ENCODE measurements at regions not wholly inside any gene's neighbourhood (a gene's known extent, or its start where the extent isn't known, plus 50 kb on each side); places are given as distances from the start of the nearest gene placed in this dataset.

DNA sequence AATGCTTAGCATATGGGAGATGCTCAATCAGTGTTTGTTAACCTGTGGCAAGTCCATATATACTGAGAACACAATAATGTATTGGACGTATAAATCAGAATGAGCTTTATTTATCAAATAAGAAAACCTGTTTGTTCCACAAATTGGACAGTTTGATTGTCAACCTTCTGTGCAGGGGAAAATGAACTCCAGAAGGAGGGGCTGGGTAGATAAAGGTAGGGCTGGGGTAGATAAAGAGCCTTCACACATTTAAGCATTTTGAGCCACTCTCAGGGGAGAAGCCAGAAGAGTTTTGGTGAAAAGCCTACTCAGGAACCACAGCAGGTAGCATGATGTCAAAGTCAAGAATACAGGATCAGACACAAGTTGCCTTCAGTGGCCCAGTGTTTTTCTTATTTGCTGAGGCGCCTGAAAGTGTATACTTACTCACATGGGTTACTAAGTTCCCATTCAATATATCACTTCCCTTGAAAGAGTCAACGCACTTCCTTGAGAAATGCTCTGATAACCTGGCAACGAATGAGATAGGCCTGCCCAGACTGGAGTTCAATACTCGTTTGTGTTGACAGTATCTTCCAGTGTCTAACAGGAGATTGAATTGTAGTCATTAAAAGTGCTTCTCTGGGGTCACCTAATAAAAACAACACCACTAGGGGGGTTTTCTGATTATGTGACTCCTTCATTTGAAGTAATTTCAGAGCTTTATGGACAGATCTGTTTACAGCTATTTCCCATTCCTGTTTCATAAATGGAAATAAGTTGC lies 263.9 kb upstream of the CITED2 start:
- DNase-seq = no peak

DNA sequence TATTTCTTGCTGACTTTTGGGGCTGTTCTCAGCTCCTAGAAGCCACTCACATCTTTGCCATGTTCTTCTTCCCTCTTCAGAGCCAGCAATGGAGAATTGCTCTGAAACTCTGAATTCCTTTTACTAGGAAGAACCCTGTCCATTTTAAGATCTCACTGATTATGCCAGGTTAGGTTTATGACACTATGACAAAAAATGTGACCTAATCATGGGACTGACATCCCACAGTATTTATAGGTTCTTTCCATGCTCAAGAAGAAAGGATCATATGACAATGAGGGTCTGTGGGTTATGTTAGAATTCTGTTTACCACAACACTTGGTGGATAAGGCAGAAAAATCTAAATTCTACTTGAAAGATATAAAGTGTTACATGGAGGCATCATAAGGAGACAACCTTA lies 263.3 kb upstream of the CITED2 start:
- DNase-seq = no peak

DNA sequence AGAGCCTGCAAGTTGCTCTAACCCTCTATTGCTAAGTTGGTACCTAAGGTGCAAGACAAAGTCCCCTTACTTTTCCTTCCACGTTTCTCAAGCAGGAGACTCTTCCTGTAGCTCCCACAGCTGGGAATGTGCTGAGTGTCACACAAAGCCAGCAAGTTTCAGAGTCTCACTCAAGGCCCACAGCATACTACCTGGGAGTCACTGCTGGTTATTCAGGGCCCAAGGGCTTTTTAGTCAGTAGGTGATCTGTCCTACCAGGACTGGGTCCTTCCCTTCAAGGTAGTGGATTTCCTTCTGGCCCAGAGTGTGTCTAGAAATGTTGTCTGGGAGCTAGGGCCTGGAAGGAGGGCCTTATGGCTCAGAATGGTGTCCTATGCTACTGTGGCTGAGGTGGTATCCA lies 261.9 kb upstream of the CITED2 start:
- no peak for DNase-seq

DNA sequence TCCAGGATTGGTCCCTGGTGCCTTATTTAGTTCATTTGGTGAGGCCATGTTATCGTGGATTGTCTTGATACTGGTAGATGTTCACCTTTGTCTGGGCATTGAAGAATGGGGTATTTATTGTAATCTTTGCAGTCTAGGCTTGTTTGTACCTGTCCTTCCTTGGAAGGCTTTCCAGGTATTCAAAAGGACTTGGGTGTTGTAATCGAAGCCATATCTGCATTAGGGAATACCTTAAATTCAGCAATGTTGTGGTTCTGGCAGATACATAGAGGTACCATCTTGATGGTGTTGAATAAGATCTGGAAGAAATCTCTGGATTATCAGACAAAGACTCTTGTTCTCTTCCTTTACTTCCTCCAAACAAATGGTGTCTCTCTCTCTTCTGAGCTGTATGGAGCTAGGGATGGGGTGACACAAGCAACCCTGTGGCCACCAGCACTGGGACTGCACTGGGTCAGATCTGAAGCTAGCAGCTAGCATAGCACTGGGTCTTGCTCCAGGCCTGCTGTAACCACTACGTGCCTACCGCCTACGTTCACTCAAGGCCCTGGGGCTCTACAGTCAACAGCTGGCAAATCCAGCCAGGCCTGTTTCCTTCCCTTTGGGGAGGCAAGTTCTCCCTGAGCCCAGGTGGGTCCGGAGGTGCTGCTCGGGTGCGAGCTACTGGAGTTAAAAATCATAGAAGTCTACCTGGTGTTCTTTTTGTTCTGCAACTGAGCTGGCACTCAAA lies 261.1 kb upstream of the CITED2 start:
- no peak for DNase-seq

DNA sequence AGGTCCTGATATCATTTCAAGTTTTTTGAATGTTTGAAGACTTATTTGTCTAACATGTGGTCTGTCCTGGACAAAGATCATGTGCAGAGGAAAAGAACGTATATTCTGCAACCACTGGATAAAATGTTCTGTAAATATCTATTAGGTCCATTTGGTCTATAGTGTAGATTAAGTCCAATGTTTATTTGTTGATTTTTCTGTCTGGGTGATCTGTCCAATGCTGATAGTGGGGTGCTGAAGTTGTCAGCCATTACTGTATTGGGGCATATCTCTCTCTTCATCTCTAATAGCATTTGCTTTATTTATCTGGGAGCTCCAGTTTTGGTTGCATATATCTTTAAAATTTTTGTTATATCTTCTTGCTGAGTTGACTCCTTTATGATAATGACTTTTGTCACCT lies 258.4 kb upstream of the CITED2 start:
- no peak for DNase-seq

DNA sequence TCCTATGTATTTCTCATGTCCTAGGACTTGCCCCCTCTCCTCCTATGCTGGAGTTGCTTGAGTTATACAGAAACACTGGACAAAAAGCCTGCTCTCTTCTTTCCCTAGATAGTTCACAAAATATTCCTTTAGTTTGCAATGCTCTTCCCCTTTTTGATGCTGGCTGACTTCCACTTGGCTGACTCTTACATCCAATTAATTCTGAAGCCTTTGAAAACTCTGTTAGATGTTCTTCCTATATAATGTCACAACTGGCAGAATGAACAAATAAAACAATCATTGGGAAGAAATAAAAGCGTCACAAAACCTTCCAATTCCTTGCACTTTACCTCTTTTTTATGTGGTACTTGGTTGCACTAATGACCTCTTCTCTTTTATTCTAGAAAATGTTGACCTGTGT lies 253.8 kb upstream of the CITED2 start:
- no peak for DNase-seq

DNA sequence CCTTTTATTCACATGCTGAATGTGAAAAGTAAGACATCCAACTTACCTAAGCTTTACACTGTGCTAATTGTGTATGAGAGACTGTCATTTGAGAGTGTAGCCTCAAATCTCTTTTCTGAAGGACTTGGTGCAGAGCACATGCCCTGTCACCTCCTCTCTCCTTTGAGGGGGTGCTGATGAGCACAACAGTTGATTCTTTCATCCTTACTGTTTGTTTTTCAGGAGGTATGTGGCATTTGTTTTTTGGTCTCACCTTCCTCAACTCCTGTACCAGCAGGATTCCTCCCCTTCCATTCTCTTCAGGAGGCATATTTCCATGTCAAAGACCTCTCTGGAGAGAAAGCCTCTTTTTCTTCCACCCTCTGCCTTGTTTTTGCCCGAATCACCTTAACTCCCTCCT lies 252.6 kb upstream of the CITED2 start:
- no peak for DNase-seq

DNA sequence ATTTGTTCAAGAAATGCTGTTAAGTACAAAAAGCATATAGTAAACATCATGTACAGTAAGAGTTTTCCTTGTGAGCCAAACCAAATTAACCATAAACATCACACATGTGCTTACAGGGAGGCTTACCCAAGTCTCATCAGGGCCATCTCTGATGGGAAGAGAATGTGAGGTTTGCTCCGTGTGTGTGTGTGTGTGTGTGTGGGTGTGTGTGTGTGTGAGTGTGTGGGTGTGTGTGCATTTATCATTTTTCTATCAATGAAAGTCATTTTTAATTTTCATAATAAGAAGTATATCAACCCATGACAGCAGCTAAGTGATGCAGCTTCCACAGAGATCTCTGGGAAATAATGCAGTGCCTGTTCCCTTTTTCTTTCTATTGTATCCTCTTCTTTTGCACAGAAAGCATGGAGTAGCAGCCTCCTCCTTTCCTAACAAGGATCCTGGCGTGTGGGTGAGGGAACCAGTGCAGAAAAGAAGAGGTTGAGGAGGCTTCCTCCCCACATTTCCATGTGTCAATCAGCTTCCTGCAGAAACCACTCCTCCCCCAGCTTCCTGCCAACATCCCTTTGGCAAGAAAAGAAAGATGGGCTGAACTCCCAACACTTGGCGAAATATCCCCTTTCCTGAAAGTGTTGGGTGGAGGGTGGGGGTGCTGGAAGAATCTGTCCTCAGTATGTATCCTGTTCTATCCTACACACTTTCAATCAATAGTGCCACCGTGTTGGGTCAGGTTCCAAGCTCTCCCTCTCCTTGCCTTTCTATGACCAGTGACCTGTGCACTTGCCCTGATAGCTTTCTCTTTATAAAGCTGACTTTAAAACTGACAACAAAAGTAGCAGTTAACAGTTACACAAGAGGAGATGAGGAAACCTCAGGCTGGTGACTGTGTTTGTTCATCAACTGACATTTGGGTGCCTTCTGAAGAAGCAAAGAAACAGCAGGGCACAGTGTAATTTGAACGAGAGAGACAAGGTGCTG lies 251.8 kb upstream of the CITED2 start:
- DNase-seq = no peak

DNA sequence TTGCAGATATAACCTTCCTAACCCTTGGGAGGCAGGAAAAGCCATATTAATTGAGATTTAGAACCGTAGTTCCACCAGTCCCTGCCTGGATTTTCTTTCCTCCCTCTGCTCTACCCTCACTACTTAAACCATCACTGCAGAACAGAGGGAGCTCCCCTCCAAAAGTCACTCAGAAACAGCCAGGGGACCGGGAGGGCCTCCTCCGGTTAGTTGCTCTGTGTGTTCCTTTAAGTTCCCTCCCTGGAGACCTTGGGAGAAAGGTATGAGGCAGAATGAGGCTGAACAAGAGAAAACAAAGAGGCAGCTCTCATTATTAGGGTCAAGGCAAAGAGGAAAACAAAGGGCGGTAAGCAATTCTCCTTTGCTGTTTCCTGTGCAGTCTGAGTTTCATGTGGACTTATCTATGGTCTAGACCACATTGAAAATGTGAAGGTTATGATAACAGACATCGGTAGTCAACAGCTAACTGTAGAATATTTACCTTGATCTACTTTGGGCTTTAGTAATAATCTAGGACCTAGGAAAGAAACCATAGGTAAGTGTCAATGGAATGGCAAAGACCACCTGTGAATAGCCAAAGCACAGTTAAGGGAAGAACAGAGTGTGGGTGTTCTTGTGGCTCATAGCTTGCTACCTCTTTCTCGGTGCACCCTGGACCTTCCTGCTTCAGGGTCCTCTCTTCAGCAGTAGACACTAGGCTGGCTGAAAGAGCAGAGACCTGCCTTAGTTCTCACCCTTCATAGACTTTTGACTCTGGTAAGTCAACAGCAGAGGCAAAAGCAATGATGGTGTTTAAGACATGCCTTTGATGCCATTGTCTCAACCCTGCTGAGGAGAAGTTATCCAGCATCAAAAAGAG lies 250.9 kb upstream of the CITED2 start:
- no peak for DNase-seq

DNA sequence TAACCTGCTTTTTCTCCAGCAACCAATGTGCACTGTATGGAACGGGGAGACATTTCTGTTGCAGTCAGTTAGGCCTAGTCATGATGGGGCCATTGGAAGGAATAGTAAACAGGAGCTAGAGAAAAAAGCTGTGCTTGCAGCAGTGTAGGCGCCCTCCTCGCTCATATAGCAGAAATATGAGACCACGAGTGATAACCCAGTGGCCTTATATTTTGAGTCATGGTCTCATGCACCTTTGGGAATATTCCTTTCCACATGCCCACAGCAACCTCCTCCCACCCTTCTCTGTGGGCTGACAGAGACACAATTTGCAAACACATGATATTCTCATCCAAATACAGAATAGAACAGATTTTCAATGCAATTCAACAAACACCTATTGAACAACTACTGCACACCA lies 248.9 kb upstream of the CITED2 start:
- no peak for DNase-seq

DNA sequence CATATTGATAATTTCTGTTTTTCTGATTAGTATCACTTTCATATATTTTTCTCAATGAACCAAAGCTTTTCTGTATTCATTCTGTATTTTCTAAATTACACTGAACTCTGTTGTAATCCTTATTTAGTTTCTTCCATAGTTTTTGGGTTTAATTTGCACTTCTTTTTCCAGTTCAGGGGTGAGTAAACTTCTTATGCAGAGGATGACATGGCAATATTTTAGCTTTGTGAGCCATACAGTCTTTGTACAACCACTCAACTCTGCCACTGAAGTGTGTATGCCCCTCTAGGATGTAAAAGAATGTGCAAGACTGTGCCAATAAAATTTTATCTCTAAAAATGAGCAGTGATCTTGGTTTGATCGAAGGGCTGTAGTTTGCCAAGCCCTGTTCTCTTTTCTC lies 239.0 kb upstream of the CITED2 start:
- no peak for DNase-seq

DNA sequence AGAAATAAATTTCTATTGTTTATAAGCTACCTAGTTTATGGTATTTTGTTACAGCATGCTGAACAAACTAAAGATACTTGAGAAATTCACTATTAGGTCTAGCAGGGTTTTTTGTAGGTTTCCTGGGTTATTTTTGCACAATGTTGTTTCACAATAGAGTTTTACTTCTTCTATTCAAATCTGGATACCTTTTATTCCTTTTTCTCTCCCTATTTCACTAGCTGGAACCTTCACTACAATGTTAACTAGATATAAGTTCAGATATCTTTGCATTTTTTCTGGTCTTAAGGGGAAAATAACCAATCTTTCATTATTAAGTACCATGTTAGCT lies 237.7 kb upstream of the CITED2 start:
- DNase-seq = no peak

DNA sequence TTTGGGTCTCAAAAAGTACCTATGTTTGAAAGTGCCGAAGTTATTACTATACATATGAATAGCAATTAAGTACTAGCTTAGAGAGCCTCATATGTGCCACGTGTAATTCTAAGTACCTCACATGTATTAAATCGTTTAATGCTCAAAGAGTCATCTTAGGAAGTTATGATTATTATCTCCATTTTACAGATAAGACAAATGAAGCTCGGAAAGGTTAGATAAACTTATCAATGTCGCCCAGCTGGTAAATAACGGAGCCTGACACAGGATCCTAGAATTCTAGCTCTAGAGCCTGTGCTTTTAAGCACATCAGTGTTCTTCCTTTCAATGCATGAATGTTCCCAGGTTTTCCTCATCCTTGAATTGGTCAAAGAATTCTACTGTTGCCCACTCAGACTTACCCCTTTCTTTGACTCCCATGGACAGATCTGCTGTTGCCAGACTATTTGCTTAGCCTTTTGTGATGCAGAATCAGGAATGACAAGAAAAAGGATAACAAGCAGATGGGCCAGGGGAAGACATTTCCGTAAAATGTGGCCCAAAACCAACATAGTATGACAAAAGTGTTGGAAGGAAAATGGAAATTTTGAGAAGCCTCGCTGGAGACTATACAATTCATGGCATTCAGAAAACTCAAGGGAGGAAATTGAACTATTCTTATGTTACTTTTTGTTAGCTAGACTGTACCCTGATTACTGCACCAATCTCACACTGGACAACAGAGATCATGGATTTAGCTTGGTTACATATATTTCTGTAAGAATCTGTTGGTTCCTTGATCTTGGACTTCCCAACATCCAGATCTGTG lies 237.1 kb upstream of the CITED2 start:
- DNase-seq = no peak

DNA sequence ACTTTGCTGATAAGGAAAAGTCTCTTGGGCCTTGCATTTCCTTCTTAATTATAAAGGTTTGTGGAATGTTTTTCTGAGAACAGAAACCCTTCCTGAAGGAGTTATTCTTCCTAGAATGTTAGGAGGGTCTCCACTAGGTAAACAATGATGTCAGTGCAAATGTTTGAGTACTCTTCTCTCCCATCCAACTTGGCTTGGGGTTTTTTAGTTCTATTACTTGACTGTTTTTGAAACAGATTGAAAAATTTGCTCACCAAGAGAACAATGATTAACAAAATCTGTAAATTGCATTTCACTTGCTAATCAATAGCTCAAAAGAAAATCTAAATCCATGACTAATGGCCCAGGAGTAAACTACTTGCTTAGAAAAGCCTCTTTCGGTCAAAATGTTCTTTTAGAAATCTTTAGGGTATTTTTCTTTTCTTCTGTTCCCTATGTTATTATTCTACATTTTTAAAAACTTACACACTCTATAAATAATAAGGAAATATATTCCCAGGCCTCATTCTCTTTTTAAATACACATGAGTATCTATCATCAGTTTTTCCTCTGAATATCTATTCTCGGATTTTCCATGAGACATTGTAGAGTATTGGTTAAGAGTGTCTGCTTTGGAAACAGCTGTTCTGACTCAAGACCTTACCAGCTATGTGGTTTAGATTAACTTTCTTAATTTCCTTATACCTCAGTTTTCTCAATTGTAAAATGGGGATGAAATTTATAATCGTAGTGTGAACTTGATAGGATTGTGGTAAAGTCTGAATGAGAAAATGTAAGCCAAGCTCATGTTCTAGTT lies 234.2 kb upstream of the CITED2 start:
- DNase-seq = no peak

DNA sequence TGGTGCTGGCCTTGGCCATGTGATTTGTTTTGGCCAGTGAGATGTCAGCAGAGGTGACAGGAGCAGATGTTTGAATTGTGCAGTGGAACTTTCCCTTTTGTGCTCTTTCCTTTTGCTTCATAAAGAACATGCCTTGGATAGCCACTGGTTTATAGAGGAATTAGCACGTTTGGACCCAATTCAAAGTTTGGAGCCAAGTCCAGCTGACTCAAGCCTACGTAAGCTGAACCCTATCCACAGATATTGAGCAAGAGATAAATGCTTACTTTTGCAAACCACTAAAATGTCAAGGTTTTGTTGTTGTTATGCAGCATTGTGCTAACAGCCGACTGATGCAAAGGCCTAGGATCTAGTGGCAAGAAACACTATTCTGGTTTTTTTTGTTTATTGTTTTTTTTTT lies 230.9 kb upstream of the CITED2 start:
- no peak for DNase-seq

DNA sequence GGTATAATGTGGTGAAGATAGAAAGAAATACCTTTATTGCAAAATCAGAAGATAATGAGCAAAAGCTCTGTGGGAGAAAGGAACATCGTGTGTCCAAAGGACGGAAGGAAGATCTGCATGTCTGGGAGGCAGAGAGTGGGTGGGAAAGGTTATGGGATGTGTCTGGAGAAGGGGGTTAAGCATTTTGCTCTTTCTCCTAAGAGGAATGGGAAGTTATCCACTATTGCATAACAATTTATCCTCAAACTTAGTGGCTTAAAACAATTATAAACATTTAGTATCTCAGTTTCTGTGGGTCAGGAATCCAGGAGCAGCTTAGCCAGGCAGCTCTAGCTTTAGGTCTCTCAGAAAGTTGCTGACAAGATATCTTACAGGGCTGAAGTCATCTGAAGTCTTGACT lies 229.1 kb upstream of the CITED2 start:
- no peak for DNase-seq

DNA sequence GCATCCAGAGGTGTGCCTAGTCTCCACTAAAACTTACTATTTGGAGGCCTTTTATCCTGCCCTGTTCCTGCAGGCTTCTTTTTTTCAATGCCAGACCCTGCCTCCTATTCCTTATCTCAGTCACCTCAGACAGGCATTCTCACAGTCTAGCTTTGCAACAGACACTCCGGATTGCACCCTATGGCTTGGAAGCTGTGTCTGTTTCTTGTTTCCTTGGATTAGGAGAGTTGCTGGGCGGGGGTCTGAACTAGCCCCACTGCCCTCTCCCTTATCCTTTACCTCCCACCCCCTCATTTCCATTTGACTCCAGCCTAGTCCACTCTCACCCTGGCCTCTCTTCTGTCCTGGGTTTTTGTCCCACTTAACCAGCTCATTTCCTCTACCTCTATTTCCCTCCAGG lies 228.1 kb upstream of the CITED2 start:
- DNase-seq = no peak

DNA sequence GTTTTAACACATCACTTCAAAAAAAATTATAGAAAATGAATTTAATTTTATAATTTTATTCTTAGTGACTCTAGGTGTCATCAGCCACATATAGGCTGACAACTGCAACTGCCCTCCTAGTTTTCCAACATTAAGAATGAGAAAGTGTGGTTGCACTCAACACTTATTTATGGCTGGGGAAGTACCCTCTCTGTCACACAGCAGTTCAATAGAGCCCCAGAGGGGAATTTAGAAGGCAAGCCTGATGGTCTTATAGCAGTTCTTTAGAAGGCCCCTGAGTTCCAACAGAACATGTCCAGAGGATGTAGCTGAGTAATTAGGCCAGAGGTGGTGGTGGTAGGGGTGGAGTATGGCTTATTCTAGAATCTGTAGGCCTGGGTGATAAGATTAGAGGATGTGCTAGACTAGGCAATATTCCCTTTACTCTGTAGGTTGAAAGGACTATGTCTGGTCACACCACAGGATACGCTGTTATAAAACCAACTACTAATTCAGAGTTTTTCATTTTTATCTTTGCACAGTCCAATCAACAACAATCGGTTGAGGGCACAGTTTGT lies 226.5 kb upstream of the CITED2 start:
- no peak for DNase-seq

DNA sequence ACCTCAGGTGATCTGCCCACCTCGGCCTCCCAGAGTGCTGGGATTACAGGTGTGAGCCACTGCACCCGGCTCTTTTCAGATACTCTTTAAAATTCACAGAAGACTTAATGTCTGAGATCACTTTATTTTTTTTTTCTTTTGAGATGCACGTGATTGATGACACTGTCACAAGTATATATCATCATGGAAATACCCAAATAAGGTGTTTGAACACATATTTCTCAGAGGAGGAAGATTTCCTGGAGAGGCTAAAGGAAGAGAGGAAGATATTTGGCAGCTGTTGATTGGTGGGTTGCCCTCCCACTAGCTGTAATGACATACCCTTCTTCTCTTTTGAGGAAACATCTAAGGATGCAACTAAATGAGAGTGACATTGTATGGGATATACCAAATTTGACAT lies 225.9 kb upstream of the CITED2 start:
- no peak for DNase-seq
